Liver (tissue), 8 donors: ENCODE measurements at regions not wholly inside any gene's neighbourhood (a gene's known extent, or its start where the extent isn't known, plus 50 kb on each side); places are given as distances from the start of the nearest gene placed in this dataset.

Source experiments
- DNase-seq: peaks from one replicate; pipeline ENCODE4 v3.0.0-alpha.2; 2017; ENCODE audit warnings: low spot score
- H3K27ac ChIP-seq, 2 donors: one replicate each; pipeline ENCODE4 v1.7.0; 2013; ENCODE audit warnings: inconsistent platforms in 2 of 2, low read length in 2 of 2, control low read depth in 1 of 2, low read depth in 1 of 2, mild to moderate bottlenecking in 1 of 2
- H3K27me3 ChIP-seq, 4 donors: one replicate each; pipeline versions ENCODE4 v1.6.1 to v1.7.0; 2013; ENCODE audit warnings: low read length in 3 of 4, inconsistent platforms in 1 of 4, mild to moderate bottlenecking in 1 of 4, moderate library complexity in 1 of 4; ENCODE audit not compliant: control insufficient read depth in 4 of 4, insufficient read depth in 4 of 4
- H3K36me3 ChIP-seq, 4 donors: one replicate each; pipeline versions ENCODE4 v1.6.1 to v1.7.0; 2013; ENCODE audit warnings: low read length in 3 of 4, mild to moderate bottlenecking in 3 of 4, low read depth in 1 of 4, moderate library complexity in 1 of 4; ENCODE audit not compliant: control insufficient read depth in 4 of 4, insufficient read depth in 3 of 4
- H3K4me1 ChIP-seq, 4 donors: one replicate each; pipeline versions ENCODE4 v1.6.1 to v1.7.0; 2013; ENCODE audit warnings: low read length in 3 of 4, mild to moderate bottlenecking in 3 of 4, moderate library complexity in 1 of 4; ENCODE audit not compliant: control insufficient read depth in 4 of 4, insufficient read depth in 4 of 4
- H3K4me3 ChIP-seq, 3 donors: one replicate each; pipeline versions ENCODE4 v1.6.1 to v1.7.0; 2013; ENCODE audit warnings: low read length in 3 of 3, control low read depth in 1 of 3, low read depth in 1 of 3, mild to moderate bottlenecking in 1 of 3
- H3K9ac ChIP-seq, 2 donors: one replicate each; pipeline ENCODE4 v1.7.0; 2013; ENCODE audit warnings: low read length in 2 of 2, mild to moderate bottlenecking in 2 of 2, moderate library complexity in 2 of 2, control low read depth in 1 of 2, low read depth in 1 of 2
- H3K9me3 ChIP-seq, 4 donors: one replicate each; pipeline versions ENCODE4 v1.6.1 to v1.7.0; 2013; ENCODE audit warnings: low read length in 3 of 4; ENCODE audit not compliant: control insufficient read depth in 4 of 4
- ATF3 ChIP-seq: IDR thresholded peaks from 2 replicates; pipeline ENCODE4 v1.6.1; 2016; ENCODE audit warnings: antibody characterized with exemption
- EGR1 ChIP-seq, 2 donors: IDR thresholded peaks; 2 replicates each; pipeline ENCODE4 v1.6.1; 2016 to 2018; ENCODE audit warnings: antibody characterized with exemption in 2 of 2, low read depth in 2 of 2
- FOXA1 ChIP-seq: IDR thresholded peaks from 2 replicates; pipeline ENCODE4 v1.6.1; 2016; ENCODE audit warnings: antibody characterized with exemption
- FOXA2 ChIP-seq: IDR thresholded peaks from 2 replicates; pipeline ENCODE4 v1.6.1; 2016; ENCODE audit warnings: antibody characterized with exemption
- GABPA ChIP-seq, 2 donors: IDR thresholded peaks in 1 of 2; conservative IDR thresholded peaks in 1 of 2; 2 replicates each; pipeline ENCODE4 v1.6.1; 2016; ENCODE audit warnings: antibody characterized with exemption in 2 of 2, mild to moderate bottlenecking in 1 of 2, moderate library complexity in 1 of 2
- HNF4A ChIP-seq, 2 donors: conservative IDR thresholded peaks; 2 replicates each; pipeline ENCODE4 v1.6.1; 2016; ENCODE audit warnings: antibody characterized with exemption in 2 of 2, mild to moderate bottlenecking in 2 of 2
- HNF4G ChIP-seq: IDR thresholded peaks from 2 replicates; pipeline ENCODE4 v1.6.1; 2016; ENCODE audit warnings: antibody characterized with exemption
- JUND ChIP-seq, 2 donors: IDR thresholded peaks; 2 replicates each; pipeline ENCODE4 v1.6.1; 2016; ENCODE audit warnings: antibody characterized with exemption in 2 of 2
- NR2F2 ChIP-seq: IDR thresholded peaks from 2 replicates; pipeline ENCODE4 v1.6.1; 2016; ENCODE audit warnings: antibody characterized with exemption
- RAD21 ChIP-seq, 2 donors: IDR thresholded peaks; 2 replicates each; pipeline ENCODE4 v1.6.1; 2016; ENCODE audit warnings: antibody characterized with exemption in 2 of 2, mild to moderate bottlenecking in 2 of 2
- REST ChIP-seq: IDR thresholded peaks from 2 replicates; pipeline ENCODE4 v1.6.1; 2016; ENCODE audit warnings: antibody characterized with exemption, mild to moderate bottlenecking
- RXRA ChIP-seq, 2 donors: IDR thresholded peaks; 2 replicates each; pipeline ENCODE4 v1.6.1; 2017 to 2018; ENCODE audit warnings: antibody characterized with exemption in 2 of 2, mild to moderate bottlenecking in 1 of 2
- SP1 ChIP-seq: IDR thresholded peaks from 2 replicates; pipeline ENCODE4 v1.6.1; 2018; ENCODE audit warnings: antibody characterized with exemption, mild to moderate bottlenecking
- TAF1 ChIP-seq: conservative IDR thresholded peaks from 2 replicates; pipeline ENCODE4 v1.6.1; 2016; ENCODE audit warnings: antibody characterized with exemption, mild to moderate bottlenecking
- YY1 ChIP-seq: IDR thresholded peaks from 2 replicates; pipeline ENCODE4 v1.6.1; 2016; ENCODE audit warnings: antibody characterized with exemption, mild to moderate bottlenecking
- WGBS: extraction: QIAGEN DNeasy Blood & Tissue Kit; methylation state at CpG from one replicate; pipeline ENCODE4 v1.1.7; 2013; 5-methylcytosine and 5-hydroxymethylcytosine counted together
- TF ChIP-seq, protein P1 (sequence below): IDR thresholded peaks from 2 replicates; pipeline ENCODE4 v1.6.1; 2016; ENCODE audit warnings: antibody characterized with exemption
- TF ChIP-seq, protein P2 (sequence below): IDR thresholded peaks from 2 replicates; pipeline ENCODE4 v1.6.1; 2016; ENCODE audit warnings: antibody characterized with exemption
- TF ChIP-seq, protein P3 (sequence below): fragments of 150-350 bp; IDR thresholded peaks from 2 replicates; pipeline ENCODE4 v1.5.1; 2017; ENCODE audit warnings: improper control_type of control experiment, low read depth, low read length; ENCODE audit not compliant: missing input control
- donor health status: healthy.
- donor health status: healthy.
- donor health status: healthy.
- donor health status: healthy.
- donor health status: healthy.

DNA sequence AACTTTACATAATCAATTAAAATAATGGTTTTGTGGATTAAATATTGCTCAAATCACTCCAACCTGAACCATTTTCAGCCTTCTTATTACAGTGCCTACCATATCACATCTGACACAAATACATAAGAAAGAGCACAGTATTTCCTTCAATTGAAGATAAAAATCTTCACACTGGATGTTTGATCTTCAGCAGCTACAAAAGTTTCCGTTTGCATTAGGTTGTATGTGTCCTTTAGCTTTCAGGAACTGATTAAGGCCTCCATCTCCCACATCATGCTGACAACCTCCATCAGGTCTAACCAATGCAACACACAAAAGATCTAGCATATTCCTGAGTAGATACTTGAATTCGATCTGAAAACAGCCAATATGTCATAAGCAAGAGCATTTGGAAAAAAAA lies 195.1 kb upstream of the NR5A2 start:
- Histone ChIP-seq H3K9me3 (peaks cover 0 to 2% (median 0%) of the 10 kb centered on the region in 4 donors), H3K27ac (no peak overlapping the region), H3K27me3 (no peaks in the 10 kb centered on the region), H3K36me3 (no peaks in the 10 kb centered on the region), H3K9ac (no peak overlapping the region), H3K4me1 (no peaks in the 10 kb centered on the region), H3K4me3 (no peak overlapping the region)
- DNase-seq, result no peak
- 79% methylated on average over 2 of the region's 2 CpGs for WGBS
- TF ChIP-seq ATF3 (no peak), RAD21 (IDR thresholded peaks at IDR 0.05) (no peak), RXRA (IDR thresholded peaks at IDR 0.05) (no peak), TAF1 (no peak), NR2F2 (no peak), SP1 (no peak), YY1 (no peak), HNF4A (conservative IDR thresholded peaks at IDR 0.05) (no peak), GABPA (IDR thresholded peaks at IDR 0.05 in 1 of 2, conservative IDR thresholded peaks at IDR 0.05 in 1 of 2) (no peak), EGR1 (IDR thresholded peaks at IDR 0.05; ENCODE audit: low read depth in 2 of 2) (no peak), JUND (IDR thresholded peaks at IDR 0.05) (no peak), HNF4G (no peak), FOXA2 (no peak), FOXA1 (no peak), REST (no peak)
- TF ChIP-seq, protein P1, sequence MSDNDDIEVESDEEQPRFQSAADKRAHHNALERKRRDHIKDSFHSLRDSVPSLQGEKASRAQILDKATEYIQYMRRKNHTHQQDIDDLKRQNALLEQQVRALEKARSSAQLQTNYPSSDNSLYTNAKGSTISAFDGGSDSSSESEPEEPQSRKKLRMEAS, result no peak
- TF ChIP-seq, protein P2, sequence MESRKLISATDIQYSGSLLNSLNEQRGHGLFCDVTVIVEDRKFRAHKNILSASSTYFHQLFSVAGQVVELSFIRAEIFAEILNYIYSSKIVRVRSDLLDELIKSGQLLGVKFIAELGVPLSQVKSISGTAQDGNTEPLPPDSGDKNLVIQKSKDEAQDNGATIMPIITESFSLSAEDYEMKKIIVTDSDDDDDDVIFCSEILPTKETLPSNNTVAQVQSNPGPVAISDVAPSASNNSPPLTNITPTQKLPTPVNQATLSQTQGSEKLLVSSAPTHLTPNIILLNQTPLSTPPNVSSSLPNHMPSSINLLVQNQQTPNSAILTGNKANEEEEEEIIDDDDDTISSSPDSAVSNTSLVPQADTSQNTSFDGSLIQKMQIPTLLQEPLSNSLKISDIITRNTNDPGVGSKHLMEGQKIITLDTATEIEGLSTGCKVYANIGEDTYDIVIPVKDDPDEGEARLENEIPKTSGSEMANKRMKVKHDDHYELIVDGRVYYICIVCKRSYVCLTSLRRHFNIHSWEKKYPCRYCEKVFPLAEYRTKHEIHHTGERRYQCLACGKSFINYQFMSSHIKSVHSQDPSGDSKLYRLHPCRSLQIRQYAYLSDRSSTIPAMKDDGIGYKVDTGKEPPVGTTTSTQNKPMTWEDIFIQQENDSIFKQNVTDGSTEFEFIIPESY, result no peak
- TF ChIP-seq, protein P3, sequence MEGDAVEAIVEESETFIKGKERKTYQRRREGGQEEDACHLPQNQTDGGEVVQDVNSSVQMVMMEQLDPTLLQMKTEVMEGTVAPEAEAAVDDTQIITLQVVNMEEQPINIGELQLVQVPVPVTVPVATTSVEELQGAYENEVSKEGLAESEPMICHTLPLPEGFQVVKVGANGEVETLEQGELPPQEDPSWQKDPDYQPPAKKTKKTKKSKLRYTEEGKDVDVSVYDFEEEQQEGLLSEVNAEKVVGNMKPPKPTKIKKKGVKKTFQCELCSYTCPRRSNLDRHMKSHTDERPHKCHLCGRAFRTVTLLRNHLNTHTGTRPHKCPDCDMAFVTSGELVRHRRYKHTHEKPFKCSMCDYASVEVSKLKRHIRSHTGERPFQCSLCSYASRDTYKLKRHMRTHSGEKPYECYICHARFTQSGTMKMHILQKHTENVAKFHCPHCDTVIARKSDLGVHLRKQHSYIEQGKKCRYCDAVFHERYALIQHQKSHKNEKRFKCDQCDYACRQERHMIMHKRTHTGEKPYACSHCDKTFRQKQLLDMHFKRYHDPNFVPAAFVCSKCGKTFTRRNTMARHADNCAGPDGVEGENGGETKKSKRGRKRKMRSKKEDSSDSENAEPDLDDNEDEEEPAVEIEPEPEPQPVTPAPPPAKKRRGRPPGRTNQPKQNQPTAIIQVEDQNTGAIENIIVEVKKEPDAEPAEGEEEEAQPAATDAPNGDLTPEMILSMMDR, result no peak

- H3K9me3 ChIP-seq, result peaks cover 0 to 2% (median 0%) of the 10 kb centered on the region in 4 donors
- TF ChIP-seq ATF3, result no peak
- no peak for TF ChIP-seq FOXA2
- 88% methylated on average over 1 of the region's 1 CpG for WGBS
- no peak overlapping the region for H3K9ac ChIP-seq
- no peaks in the 10 kb centered on the region for H3K36me3 ChIP-seq
- no peak overlapping the region for H3K27ac ChIP-seq
- no peaks in the 10 kb centered on the region for H3K27me3 ChIP-seq
- DNase-seq, result no peak
- no peak overlapping the region for H3K4me3 ChIP-seq
- H3K4me1 ChIP-seq, result no peaks in the 10 kb centered on the region
Measured at GRCh38 chr1:199834711-199835110, 192.8 kb upstream of the NR5A2 start.
